ENCODE measurements at regions not wholly inside any gene's neighbourhood (a gene's known extent, or its start where the extent isn't known, plus 50 kb on each side); places are given as distances from the start of the nearest gene placed in this dataset.

DNA sequence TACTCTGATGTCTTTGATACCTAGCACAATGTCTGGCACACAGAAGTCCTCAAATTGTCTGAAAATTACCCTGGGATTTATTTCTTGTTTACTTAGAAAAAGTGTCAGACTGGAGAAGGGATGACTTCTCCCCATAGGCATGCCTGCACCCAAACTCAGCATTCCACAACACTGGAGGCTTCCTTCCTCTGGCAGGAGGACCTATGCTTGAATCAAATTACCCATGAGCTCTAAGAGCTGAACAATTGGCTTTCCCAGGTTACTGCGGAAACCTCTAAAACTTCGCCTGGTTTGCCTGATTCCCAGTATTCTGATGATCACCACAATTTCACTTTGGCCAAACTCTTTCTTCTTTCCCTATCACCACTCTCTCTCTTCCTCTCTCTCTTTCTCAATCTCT lies 217.4 kb downstream of the DIPK2A start:
- DNase-seq, result no peak
- intact Hi-C loops (cut with DNase I), result no loop called here

DNA sequence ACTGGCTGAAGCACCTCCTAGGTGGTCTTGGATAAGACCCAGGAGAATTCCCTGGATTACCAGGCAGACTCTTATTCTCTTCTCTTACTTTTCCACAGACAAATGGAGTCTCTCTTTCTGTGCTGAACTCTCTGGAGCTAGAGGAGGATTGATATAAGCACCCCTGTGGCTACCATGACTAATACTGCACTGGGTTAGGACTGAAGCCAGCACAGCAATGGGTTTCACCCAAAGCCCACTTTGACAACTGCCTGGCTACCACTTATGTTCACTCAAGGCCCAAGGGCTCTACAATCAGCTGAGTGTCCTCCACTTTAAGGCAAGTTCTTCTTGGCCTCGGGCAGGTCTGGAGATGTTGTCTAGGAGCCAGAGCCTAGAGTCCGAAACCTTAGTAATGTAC lies 225.5 kb downstream of the DIPK2A start:
- DNase-seq, result no peak
- intact Hi-C loops (cut with DNase I), result no loop called here

DNA sequence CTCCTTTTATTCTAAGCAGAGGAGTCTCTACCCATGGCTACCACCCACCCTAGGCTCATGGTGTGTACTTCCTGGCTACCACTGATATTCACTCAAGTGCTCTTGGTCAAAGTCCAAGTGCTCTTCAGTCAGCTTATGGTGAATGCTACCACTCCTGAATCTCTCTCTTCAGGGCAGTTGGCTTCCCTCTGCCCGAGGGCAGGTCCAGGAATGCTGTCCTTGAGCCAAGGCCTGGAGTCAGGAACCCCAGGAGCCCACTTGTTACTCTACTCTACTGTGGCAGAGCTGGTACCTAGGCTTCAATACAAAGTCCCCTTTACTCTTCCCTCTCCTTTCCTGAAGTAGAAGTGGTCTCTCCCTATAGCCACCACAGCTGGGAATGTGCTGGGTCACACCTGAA lies 226.0 kb downstream of the DIPK2A start:
- intact Hi-C loops (cut with DNase I), result no loop called here
- no peak for DNase-seq

DNA sequence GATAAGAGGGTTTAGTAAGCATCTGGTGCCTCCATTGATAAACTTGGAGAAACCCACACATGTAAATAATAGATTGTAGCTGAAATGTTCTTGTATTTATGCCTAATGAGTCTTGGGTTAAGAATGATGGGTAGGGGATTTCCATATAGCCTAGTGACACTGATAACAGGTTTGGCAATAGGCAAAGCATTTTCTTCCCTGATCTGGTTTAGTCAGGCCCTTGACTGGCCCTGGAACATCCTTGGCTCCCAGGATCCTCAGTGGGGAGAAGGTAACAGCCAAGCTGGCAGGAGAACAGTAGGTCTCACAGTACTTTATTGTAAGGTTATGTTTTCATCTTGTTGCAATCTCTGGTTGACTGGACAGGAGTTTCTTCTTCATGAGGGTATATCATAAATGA lies 228.4 kb downstream of the DIPK2A start:
- intact Hi-C loops (cut with DNase I), result no loop called here

DNA sequence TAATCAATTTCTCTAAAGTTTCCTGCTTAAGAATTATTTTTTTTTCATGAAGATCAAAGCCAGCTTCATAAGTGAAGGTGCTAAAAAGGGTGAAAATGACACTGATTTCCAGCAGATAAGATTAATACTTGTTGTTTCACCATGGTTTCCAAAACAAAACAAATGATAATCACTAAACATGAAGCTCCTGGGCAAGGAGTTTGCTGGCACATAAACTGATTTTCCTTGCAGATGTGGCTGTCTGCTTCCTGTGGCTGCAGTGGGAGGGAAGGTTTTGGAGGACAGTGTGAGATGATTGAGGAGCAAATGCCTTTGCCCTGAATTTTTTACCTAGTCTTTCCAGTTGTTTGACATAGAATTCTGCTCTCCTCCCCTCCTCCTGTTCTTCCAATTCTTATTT lies 228.8 kb downstream of the DIPK2A start:
- DNase-seq, result no peak
- intact Hi-C loops (cut with DNase I), result no loop called here

More for the DNA sequence above, 228.4 kb downstream of the DIPK2A start:
- DNase-seq, result no peak

DNA sequence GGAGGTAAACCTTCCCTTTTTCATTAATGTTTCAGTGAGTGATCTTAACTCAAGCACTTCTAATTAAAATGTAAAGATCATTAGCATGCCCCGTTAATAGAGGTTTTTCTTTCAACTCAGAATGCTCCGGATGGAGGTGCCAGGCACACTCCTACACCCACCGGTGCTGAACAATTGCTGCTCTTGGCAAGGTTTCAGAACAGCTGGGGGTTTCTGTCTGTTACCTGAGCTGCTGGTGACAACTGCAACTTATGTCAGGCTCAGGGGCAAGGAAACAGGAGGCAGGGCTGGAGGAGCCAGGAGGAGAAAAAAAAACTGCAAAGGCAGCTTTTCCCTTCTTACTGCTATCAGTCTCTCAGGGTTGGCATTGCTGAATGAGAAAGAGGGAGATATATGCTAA lies 250.1 kb downstream of the DIPK2A start:
- intact Hi-C loops (cut with DNase I), result no loop called here
- no peak for DNase-seq

DNA sequence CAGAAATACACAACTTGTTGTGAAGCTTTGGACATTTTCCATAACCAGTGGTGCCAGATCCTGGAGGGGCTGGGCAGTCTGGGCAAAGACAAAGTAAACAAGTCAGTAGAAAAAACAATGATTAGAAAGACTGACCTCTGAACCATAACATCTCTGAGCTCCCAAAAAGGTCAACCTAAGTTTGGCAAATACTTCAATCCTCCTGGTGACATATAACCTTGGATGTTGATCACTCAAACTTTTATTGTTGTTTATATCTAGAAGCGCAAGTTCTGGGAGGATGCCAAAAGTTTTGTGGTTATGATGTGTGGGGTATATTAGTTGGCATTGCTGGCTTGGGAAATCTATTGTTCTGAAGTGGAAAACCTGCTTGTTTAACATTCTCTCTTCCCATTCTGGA lies 257.7 kb downstream of the DIPK2A start:
- no peak for DNase-seq
- intact Hi-C loops (cut with DNase I), result no loop called here

DNA sequence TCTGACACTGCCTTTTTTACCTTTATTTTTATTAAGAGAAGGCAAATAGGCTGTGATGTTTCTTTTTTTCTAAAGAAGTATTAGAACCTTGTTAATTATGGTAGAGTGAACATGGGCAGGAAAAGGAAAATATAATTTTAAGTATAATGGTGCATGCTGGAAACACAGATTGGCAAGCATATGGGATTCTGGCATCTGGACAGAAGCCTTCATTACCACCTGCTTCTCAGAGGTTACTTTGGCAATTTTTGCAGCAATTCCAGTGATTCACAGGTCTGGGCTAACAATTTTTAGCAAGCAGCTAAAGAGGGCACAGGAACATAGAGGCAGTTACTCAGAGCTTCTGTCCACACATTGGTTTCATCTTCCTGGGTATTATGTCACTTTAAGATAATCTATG lies 258.3 kb downstream of the DIPK2A start:
- intact Hi-C loops (cut with DNase I), result no loop called here
- DNase-seq, result no peak

DNA sequence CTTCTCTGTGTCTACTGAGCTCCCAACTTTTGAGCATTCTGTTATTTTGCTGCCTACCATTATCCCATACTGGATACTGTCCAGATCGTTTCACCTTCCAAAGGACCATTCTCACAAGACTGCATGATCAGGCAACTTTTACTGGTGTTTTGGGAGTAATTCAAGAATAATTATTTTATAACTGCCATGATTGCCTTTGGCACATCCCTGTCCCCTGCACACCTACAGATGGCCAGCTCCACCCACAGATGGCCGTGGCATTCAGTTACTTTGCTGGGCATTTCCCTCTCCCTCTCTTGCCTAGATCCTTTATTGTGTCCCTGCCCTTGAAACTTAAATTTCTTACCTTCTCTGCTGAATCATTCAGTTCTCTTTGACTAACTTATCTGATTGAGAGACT lies 263.9 kb downstream of the DIPK2A start:
- intact Hi-C loops (cut with DNase I), result no loop called here
- DNase-seq, result peak in 1 of 10 donors; percentile 43

DNA sequence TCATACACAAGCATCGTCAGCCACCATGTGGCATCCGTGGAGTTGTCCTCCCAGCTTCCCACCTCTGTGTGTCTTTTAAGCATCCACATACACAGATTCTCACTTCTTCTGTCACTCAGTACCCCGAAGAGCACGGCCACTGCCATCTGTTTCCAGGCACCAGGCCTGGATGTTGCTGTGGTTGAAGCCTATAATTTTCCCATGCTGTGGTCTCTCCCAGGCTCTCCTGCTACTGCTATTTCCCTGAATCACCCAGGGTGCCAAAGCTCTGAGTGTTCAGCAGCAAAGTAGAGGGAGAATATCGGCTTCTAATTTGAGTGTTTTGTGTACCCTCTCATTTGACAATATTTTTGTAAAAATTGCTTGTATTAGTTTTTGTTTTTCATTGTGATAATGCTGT lies 265.7 kb downstream of the DIPK2A start:
- no peak for DNase-seq

DNA sequence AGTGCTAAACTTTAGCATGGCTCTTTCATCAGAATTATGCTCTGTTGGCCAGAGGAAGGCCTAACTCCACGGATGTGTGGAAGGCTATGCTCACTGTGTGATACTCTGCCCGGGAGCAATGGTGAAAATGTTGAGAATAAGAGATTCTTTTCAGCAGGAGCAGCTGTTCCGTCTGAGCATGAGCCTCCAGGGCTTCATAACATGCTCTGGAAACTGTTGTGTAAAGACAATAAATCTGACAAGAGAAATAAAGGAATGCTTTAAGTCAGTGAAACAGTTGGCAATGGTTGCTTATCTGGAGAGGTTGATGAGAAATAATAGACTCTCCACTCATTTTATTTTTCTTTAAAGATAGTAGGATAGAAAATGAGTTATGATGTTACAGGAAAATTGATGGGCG lies 269.8 kb downstream of the DIPK2A start:
- intact Hi-C loops (cut with DNase I), result no loop called here
- DNase-seq, result no peak

More for the DNA sequence above, 265.7 kb downstream of the DIPK2A start:
- intact Hi-C loops (cut with DNase I), result no loop called here

DNA sequence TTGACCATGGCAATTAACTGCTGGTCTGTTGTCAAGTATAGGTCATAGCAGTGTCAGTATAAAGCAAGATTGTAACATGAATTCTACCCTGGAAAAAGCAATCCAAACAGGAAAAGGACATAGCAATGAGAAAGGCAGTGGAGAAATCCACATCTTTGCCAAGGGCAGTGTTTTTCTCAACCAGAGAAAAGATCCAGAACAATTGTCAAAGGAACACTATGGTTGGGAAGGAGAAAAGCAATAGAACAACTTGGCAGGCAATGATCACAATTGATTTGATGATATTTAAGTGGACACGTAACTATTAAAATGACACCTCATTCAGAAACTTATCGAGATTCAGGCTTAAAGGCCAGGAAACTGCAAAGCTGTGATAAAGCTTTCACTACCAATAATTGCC lies 271.1 kb downstream of the DIPK2A start:
- intact Hi-C loops (cut with DNase I), result no loop called here
- no peak for DNase-seq

DNA sequence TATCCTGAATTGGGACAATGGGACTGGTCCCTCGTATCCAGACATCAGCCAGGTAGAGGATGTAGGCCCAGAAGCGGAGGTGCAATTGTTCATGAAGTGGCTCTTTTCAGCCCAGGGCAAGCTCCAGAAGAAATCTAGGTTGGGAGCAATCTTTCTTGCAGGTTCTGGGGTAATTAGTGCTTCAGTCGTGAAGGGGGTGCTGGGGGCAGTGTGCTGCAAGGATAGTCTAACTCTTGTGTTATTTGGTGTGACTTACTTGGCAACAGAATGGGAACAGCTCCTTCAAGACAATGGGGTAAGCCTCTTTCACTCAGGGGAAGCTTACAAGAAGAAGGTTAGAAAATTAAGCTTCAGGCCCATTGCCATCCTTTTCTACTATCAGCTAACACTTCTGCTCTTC lies 273.0 kb downstream of the DIPK2A start:
- no peak for DNase-seq
- intact Hi-C loops (cut with DNase I), result no loop called here

DNA sequence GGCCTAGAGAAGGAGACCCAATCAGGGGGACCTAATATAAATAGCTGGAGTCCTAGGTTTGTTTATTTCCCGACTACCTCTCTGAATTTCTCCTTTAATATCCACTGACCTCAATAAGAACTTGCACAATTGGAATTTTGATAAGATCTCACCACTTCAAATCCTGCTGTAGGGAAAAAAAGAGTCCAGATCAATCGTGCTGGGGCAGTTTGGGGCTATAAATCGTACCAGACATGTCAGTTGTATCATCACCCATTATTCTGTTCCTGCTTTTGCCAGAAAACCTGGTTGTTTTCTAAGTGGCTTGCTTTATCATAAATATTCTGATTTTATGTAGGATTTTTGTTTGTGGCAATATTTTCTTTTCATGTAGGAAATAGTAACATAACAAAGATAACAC lies 281.3 kb downstream of the DIPK2A start:
- DNase-seq, result no peak
- intact Hi-C loops (cut with DNase I), result no loop called here

DNA sequence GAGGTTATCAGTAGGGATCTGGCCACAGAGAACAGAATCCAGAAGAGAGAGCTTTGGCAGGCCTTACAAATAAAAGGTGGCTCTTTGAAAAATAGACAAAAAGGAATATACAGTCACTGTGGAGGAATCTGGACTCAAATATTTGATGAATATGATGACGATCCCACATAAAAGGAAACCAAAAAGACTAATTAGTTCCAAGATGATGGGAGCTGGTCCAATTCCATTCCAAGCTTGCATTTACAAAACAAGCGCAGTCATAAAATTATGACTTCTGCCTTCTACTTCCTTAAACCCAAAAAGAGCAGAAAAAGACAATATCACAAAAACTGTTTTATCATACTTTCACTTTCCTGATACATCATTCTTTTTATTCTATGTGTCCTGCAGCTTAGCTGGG lies 285.8 kb downstream of the DIPK2A start:
- DNase-seq, result no peak
- intact Hi-C loops (cut with DNase I), result no loop called here

DNA sequence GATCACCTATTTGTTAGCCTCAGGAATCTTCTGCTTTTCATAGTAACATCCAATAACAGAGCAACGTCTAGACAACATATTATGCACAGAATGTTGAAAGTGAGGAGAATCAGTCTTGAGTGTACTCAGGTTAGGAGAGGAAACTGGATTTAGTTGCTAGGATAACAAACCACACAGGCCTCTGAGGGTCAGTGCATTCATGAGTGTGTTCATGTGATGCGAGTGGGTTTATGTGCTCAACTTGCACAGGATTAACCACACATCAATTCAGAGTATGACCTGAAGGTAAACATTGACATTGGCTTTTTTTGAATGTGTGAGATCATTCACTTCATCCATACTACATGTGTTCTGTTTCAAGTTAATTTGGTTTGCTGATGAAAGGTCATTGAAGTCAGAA lies 287.6 kb downstream of the DIPK2A start:
- intact Hi-C loops (cut with DNase I), result no loop called here
- DNase-seq, result no peak

DNA sequence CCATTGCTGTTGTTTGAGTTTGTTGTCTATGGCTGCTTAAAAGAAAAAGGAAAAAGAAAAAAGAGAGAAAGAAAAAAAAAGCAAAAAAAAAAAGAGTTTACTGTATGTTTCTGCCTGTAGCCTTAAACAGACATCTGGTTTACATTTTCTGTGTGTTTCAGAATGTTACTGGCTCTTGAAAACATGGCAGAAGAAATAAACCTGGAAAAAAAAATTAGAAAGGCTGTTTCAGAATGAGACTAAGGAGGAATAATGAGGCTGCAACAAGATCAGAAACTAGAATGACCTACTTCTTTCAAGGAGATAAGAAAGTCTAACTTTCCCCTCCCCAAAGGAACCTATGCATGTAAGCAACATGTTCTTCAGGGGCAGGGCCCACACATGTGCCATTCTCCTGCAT lies 292.1 kb downstream of the DIPK2A start:
- intact Hi-C loops (cut with DNase I), result no loop called here
- no peak for DNase-seq

DNA sequence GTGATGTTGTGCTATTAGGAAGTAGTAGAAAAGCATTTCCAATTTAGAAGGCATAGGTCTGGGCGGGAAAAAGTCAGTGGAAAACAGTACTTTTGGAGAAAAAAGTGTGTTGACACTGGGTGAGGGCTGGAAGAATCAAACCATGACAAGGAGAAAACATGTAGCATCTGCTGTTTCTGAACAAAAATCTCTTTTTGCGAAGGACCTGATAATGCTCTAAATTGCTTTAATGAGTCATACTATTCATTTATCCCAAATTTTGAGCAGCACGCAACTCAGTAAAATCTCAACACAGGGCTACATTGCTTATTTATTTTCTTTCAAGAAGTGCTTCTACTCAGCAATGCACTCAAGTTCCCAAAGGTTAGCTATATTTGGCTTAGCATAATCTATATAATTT lies 292.7 kb downstream of the DIPK2A start:
- intact Hi-C loops (cut with DNase I), result no loop called here
- DNase-seq, result no peak

DNA sequence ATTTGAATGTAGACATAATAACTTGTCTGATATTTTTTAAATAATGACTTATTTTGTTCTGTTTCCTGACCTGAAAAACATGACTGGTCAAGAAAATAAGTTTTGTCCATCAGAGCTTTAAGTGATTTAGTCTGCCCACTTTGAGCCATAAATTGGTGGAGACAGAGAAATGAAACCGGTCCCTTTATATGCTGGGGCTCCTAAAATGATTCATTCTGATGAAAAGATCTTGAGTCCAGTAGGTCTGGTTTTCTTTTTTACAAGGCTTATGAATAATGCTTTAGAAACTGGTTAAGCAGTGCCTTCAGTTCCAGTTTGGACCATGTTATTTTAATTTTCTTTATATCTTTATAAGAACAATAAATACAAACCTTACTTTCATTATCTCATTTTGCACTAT lies 293.2 kb downstream of the DIPK2A start:
- intact Hi-C loops (cut with DNase I), result no loop called here
- DNase-seq, result no peak

DNA sequence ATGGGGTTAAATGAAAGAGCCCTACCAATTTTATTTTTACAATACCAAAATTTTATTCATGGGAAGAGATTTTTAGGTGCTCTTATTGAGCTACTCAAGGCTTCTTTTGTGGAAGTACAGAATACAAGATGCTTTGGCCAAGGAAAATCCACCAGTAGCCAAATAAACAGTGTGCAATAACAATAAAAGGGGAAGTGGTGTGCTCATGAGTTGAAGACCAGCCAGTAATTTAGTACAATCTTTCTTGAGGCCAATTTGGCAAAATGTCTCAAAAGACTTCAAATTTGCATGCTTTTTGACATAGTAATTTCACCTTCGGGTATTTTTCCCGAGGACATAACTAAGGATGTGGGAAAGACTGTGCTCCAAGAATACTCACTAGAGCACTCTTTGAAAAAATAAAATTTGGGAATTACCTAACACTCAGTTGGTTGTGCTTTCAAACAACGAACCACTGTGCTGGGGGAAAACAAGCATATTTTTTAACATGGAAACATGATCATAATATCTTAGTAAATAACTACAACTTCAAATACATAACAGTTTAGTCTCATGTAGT lies 294.0 kb downstream of the DIPK2A start:
- no peak for DNase-seq
- intact Hi-C loops (cut with DNase I), result no loop called here

DNA sequence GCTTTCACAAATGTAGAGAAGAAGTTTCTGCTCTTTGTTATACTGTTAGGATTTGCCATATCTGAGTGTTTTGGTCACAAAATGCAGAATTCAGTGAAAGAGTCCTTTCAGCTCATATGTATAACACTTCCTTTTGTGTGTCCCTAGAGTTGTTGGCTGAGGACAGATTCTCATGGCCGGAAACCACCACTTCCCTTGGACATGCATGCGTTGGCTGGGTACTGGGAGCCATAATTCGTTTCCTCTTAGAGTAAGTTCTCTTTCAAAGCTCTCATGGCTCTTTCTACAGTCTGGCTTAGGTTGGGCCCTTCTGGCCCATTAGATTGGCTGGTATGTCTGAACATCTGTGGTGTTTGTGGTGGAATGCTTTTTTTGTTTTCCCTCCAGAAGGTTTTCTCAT lies 298.5 kb downstream of the DIPK2A start:
- peak in 1 of 10 donors; percentile 37 for DNase-seq

DNA sequence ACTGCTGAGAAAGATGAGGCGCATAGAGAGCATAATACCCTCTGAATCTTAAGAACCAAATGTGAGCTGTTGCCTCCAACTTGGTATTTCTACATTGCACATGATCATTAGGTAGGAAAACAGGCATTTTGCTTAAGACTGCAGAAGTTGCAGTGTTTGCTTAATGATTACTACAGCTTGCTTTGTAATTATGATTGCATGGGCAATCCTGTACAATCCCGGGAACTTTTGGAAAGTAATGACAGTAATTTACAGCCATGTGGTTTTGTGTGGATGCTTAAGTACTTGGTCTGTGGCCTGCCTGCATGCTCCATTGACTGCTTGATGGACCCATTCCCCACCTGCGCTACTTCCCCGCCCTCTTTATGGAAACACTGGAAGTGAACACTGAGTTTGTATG lies 301.1 kb downstream of the DIPK2A start:
- intact Hi-C loops (cut with DNase I), result no loop called here
- no peak for DNase-seq

More for the DNA sequence above, 298.5 kb downstream of the DIPK2A start:
- intact Hi-C loops (cut with DNase I), result no loop called here

DNA sequence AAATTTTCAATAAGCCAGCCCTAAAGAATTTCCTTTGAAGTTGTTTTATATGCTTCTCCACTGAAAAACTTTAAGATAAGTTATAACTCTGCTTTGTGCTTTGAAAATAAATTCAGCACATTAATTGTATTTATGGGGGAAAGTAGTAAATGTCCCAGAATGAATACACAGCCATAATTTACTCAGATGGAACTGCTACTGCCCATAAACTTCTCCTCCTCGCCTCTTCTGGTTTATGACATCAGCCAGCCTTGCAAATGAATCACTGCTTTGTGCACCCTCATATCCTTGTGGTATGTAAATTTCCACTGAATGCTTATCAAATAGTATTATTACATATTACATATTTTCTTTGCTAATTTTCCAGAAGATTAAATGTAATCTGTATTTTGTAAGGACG lies 302.0 kb downstream of the DIPK2A start:
- no peak for DNase-seq
- intact Hi-C loops (cut with DNase I), result no loop called here
